Lower leg skin (tissue), 3 donors: ENCODE measurements at regions not wholly inside any gene's neighbourhood (a gene's known extent, or its start where the extent isn't known, plus 50 kb on each side); places are given as distances from the start of the nearest gene placed in this dataset.
"Not testable (repeated sequence)": the region's sequence is repeated elsewhere in the genome, so short reads cannot be mapped to it uniquely, and the experiment has no call there.

Source experiments
- DNase-seq, 2 donors: peaks; one replicate each; pipeline ENCODE4 v3.0.0-alpha.2; 2019; ENCODE audit warnings: low spot score in 2 of 2
- H3K4me3 ChIP-seq: fragments of 200-600 bp; sonication (generic); 2 replicates; pipeline ENCODE4 v1.5.1; 2017; ENCODE audit warnings: mild to moderate bottlenecking, low read depth; ENCODE audit not compliant: poor library complexity, severe bottlenecking
- WGBS, 2 donors: methylation state at CpG; one replicate each; pipeline ENCODE4 v1.1.5; 2018; 5-methylcytosine and 5-hydroxymethylcytosine counted together
- intact Hi-C: fragments of 100-400 bp; cut with DNase I; formaldehyde crosslinking; loops from one replicate; pipeline ENCODE4 v1.15.0; 2023; ENCODE audit warnings: low total_unique reads

DNA sequence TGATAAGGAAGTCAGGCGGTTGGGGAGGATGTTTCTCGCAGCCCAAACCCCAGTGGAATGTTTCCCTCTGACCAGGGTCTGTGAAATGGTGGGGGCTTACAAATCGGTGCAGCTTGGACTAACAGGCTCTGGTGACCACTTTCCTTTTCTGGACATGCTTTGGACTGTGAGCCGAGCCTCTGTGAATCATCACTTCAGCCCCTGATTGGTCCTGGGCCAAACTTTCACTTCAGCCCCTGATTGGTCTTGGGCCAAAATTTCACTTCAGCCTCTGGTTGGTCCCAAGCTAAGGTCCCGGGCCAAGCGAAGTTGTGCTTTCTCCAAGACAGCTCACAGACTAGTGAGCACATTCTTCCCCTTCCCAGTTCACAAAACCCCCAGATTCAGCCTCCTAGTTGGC is 223.7 kb upstream of the ANKRD20A1 start:
- DNase-seq, intact Hi-C loops, H3K4me3 ChIP-seq: not testable (repeated sequence)
- 63% methylated on average over 2 of the region's 6 CpGs for WGBS, 2 donors

DNA sequence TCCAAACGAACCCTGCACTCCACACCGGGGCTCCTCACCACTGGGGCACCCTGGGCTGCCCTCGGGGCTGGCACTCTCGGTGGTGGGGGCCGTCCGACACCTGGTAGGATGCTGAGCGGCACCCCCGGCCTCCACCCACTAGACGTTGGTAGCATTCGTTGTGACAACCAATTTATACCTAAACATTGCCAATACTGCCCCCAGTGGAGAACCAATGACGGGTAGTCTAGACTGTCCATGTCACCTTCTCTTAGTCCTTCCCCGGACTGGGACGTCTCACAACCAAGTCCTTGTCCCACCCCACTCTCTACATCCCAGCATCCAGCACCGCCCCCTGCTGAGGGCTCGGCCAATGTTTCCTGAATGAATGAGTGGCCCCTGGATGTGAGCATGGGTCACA is 246.8 kb upstream of the ANKRD20A1 start:
- intact Hi-C loops, DNase-seq, H3K4me3 ChIP-seq: not testable (repeated sequence)
- 74 to 76% methylated on average over 11 to 13 of the region's 15 CpGs for WGBS, 2 donors

DNA sequence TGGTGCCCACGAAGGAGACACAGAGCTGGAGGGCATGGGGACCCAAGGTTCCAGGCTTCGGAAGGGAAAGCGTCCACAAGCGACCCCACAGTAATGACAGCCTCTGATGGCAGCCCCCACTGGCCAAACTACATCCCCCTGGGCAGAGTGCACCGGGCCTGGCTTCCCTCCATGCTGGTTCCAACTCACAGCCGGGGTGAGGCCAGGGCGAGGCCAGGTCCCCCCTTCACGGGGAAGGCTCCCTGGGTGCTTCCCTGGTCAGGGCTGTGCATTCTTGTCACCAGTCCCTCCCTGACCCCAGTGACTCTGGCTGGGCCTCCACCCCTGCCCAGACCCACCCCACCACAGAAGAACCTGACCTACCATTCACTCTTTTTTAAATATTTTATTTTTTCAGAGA is 248.9 kb upstream of the ANKRD20A1 start:
- intact Hi-C loops, DNase-seq, H3K4me3 ChIP-seq: not testable (repeated sequence)
- whole genome bisulfite sequencing, 2 donors: 81 to 93% methylated on average over 3 to 7 of the region's 8 CpGs

DNA sequence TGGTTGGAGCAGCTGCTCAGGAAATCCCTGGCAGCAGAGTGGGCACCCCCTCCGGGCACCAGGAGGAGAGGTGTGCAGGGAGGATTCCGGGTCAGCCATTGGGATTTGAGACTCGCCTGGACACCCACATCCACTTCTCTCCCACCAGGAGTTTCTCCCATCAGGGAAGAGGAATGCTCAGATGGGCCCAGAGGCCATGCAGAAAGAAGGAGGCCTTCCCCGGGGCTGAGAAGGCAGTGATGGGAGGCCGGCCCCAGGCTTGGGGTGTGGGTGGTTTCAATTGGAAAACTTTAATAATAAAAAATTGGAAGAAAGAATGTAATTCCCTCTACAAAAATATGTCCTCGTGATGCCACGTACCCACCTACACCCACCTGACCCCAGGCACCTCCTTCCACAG is 249.3 kb upstream of the ANKRD20A1 start:
- WGBS, 2 donors: 62 to 67% methylated on average over 3 to 6 of the region's 7 CpGs
- intact Hi-C loops, DNase-seq, H3K4me3 ChIP-seq: not testable (repeated sequence)

DNA sequence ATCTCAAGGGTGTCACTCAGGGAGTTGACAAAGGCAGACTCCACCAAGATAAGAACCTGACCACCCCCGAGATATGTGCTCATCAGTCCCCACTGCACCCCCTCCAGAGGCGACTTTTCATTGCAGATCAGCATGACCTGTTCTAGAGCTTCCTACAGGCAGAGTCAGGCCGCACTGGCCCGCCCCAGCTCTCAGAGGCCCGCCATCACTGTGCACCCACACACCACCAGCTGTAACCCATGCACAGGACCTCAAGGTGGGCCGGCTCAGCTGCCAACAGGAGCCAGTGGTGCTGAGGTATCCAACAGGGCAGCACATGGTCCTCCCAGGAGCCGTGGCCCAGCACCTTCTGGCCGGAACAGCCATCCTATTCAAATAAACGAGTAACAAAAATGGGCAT is 253.6 kb upstream of the ANKRD20A1 start:
- WGBS, 2 donors: 93% methylated on average over 3 of the region's 9 CpGs; no CpG with 5 or more reads in 1 of the 2 donors
- intact Hi-C loops, H3K4me3 ChIP-seq, DNase-seq: not testable (repeated sequence)

DNA sequence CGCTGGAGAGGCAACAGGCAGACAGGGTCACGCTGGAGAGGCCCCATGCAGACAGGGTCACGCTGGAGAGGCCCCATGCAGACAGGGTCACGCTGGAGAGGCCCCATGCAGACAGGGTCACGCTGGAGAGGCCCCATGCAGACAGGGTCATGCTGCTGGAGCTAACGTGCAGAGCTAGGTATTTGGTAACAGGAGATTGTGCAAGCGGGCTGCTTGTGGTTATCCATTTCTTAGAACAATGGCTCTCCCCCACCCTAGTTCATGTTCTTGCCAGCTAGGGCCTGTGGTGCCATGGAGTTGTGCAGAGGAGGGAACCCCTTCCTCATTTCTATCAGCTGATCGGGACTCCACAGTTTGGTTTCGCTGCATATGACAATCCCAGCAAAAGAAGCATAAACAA is 255.1 kb upstream of the ANKRD20A1 start:
- intact Hi-C loops, H3K4me3 ChIP-seq: not testable (repeated sequence)
- DNase-seq: peak in 1 of 2 donors; percentile 24
- WGBS, 2 donors: no CpG with 5 or more reads among the region's 9 CpGs

DNA sequence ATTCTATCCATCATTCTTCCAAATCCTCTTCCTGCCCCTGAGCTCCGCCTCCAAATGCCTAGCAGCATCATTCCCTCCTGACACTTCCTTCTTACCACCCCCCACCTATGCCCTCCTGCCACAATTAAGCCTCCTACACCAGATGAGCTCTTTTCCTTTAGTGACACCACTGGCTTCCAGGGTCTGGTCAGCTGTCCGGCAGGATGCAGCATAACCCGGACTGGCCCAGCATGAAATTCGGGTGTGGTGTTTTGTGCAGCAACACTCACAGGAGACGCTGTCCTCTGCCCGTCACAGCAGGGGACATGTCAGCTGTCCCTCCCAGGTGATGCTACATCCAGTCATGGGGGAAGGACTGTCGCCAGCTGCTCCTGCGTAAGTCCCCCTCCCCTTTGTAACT is 266.3 kb upstream of the ANKRD20A1 start:
- H3K4me3 ChIP-seq, DNase-seq, intact Hi-C loops: not testable (repeated sequence)
- WGBS, 2 donors: no CpG with 5 or more reads among the region's 8 CpGs

DNA sequence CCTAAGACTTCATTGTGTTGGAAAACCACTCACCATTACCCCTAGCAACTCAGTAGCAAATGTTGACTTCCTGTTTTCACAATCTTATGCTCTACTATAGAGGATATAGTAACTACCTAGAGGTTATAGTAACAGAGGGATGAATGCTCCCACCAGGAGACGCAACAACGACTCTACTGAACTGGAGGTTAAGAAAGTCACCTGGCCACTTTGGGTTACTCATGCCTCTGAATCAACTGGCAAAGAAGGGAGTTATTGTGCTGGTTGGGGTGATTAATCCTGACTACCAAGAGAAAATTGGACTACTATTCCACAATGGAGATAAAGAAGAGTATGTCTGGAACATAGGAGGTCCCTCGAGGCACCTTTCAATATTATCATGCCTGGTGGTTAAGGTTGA is 302.9 kb upstream of the ANKRD20A1 start:
- DNase-seq, H3K4me3 ChIP-seq, intact Hi-C loops: not testable (repeated sequence)
- WGBS, 2 donors: no CpG with 5 or more reads among the region's 3 CpGs

DNA sequence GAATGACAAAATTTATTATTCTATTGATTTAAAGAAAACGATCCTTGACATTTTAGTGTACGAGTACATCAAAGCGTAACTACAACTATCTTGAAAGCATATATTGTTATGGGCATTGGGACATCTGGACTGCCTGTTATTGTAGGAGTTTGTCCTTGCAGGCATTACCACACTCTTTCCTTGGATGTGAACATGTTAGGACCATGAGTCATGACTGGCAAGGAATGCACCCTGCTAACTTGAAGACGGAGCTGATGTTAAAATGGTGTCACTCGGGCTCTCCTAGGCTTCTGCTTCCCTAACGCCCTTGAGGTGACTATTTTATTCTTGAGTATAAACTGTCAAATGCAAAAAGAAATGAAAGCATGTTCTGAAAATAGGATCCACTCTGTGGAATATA is 308.7 kb upstream of the ANKRD20A1 start:
- DNase-seq, H3K4me3 ChIP-seq, intact Hi-C loops: not testable (repeated sequence)
- WGBS, 2 donors: no CpG with 5 or more reads among the region's 6 CpGs

DNA sequence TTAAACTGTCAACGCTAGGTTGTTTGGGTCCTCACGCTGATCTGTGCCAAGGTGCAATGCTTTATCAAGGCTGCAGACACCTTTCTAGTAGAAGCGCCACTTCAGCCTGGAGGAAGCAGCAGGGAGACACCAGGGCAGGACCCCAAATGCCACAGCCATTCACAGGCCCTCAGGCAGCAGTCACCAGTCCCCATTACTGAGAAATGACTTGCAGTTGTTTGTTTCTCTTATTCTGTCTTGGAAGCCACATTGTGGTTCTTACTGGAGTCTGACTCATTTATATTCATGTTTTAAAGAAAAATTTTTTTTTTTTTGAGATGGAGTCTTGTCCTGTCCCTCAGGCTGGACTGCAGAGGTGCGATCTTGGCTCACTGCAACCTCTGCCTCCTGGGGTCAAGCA is 328.9 kb upstream of the ANKRD20A1 start:
- DNase-seq, H3K4me3 ChIP-seq, intact Hi-C loops: not testable (repeated sequence)
- no CpG with 5 or more reads among the region's 4 CpGs for WGBS, 2 donors

DNA sequence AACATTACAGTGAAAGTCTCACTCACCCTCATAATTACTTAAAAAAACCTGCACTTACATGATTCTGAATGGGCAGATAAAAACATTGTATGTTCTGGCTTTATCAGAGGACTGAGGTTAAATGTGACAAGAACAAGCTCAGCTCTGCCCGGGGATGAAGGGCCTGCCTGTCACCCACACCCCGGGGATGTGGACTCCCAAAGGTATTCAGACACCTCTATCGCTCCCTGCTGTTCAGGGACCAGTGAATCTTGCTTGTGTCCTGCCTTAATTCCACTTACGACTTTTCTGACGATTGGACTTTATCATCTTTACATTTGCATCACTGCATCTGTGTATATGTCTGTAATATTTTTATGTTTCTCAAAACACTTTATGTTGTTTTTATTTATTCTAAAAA is 341.8 kb upstream of the ANKRD20A1 start:
- no CpG with 5 or more reads among the region's 5 CpGs for WGBS, 2 donors
- intact Hi-C loops, H3K4me3 ChIP-seq, DNase-seq: not testable (repeated sequence)

DNA sequence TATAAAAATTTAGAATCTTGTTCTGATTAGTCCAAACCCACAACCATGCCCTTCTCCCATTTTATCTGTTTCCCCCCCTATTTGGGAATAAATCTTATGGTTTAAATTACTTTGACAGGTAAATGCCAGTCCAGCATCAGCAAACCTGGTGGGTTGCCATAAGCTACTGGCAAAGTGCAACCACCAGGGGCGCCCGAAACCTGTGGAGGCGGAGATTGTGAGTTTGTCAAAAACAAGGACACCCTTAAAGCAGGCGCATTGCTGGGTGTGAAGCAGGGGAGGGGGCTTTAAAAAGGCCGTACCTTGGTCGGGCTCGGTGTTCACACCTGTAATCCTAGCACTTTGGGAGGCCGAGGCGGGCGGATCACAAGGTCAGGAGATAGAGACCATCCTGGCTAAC is 344.1 kb upstream of the ANKRD20A1 start:
- DNase-seq, intact Hi-C loops, H3K4me3 ChIP-seq: not testable (repeated sequence)
- no CpG with 5 or more reads among the region's 10 CpGs for whole genome bisulfite sequencing, 2 donors

DNA sequence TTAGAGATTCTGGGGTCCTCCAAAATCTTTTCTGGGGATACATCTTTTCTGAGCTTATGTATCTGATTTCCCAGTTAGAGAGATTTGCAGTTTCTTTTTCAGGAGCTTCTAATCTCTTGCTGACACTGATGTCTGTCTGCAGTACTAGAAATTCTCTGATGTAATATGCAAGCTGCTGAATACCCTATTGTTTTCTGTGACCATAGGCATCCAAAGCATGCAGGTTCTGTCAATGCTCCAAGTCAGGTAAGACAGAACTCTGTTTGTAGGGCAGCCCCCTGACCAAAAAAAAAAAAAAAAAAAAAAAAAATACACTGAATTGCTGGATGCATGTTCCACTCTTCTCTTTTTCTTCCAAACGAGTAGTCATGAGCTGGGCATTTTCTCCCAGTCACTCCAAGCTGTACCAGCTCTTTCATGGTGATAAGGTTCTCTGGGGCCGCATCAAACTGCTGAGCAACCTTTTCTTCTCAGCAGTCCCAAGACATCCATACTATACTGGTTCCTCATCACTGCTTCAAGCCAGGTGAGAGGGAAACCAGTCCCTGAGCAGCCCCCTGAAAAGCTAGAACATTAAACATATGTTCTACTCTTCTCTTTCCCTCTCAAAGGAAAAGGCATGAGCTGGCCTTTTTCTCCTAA is 354.9 kb upstream of the ANKRD20A1 start:
- H3K4me3 ChIP-seq, intact Hi-C loops, DNase-seq: not testable (repeated sequence)
- no CpG with 5 or more reads among the region's 2 CpGs for WGBS, 2 donors

DNA sequence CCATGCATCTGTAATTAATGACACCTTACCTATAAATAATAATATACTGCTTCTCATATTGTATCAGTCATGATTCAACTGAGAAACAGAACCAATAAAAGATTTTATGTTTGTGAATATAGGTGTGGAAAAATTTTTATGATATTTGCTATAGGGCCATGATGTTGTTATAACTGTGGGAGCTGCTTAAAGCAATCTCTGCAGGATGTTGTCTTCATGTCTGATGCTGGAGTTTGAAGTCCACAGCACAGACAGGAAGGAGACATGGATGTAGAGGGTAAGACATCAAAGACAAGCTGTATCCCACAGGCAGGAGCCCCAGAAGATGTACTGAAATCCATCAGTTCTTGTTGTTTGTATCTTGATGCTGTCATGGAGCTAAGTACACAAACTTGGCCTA is 366.7 kb upstream of the ANKRD20A1 start:
- DNase-seq, H3K4me3 ChIP-seq, intact Hi-C loops: not testable (repeated sequence)

DNA sequence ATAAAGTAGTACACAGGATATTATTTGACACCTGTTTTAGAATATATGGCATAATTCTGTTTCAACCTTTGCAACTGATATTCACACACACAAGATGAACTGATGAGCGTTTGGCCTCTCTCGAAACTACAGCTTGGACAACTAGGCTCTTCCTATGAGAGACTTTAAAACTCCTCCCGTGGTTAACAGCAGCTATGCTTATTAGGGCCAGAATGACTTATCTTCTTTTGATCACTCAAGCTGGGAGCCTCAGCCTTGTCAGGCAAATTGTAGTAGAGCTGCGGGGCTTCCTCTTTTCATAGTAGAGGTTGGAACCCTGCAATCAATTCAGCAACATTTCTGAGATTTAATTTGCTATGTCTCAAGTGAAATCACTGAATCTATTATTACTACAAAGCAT is 381.3 kb upstream of the ANKRD20A1 start:
- DNase-seq, H3K4me3 ChIP-seq, intact Hi-C loops: not testable (repeated sequence)
- WGBS, 2 donors: no CpG with 5 or more reads among the region's 4 CpGs

DNA sequence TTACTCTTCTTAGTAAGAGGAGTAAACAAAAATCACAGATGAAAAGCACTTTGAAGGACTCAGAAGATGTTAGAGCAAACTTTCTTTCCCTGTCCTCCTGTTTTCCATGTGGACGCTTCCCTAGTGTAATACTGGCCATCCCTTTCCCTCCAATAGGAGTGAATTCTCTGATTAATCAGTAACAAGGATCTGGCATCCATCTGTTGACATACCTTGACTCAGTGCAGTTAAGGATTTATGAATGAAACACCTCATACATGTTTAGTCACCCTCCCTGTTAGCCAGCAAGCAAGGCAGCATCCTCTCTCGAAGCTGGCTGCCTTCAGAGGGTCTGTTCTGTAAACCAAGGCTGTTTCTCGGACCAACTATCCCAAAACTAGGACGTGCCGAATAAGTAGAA is 388.0 kb upstream of the ANKRD20A1 start:
- H3K4me3 ChIP-seq, DNase-seq, intact Hi-C loops: not testable (repeated sequence)
- no CpG with 5 or more reads among the region's 5 CpGs for WGBS, 2 donors
